ENCODE measurements at regions not wholly inside any gene's neighbourhood (a gene's known extent, or its start where the extent isn't known, plus 50 kb on each side); places are given as distances from the start of the nearest gene placed in this dataset.

DNA sequence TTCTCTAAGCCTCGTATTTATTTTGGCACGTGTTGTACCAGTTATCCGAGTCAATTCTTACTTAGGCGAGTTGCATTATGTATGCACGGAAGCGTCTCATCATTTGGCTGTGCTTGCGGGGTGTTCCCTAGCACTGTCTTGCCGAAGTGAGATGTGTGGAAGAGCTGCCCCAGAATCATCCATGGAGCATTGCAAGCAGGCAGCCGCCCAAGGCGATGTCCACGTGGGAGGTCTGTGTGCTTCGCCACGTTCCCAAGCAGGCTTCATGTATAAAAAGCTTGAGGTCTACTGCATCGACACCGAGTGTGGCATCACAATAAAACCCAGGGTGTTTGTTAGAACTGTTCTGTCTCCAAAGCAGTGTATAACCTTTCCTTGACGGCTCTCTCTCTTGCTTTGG lies 849.9 kb downstream of the DCDC2C start:
- no peaks in the 10 kb centered on the region for H4K20me1 ChIP-seq (ENCODE audit: insufficient read depth, low read length)
- DNase-seq (ENCODE audit: low spot score), result no peak
- no TSS peak for BruUV-seq (replicated peaks)
- H3K4me2 ChIP-seq (ENCODE audit: low read depth, low read length), result no peak overlapping the region
- no peaks in the 10 kb centered on the region for H3K36me3 ChIP-seq (replicated peaks in 1 of 2; ENCODE audit: control insufficient read depth in 1 of 2, insufficient read depth in 2 of 2, low read length in 2 of 2)
- in situ Hi-C loops (cut with HindIII; ENCODE audit: extremely low pct_ligation_motif_present, low pct_unique_long_range_greater_than_20kb), result no loop called here
- no peak for ATAC-seq
- WGBS (ENCODE audit: low lambda C conversion rate), result 36% methylated on average over 16 of the region's 16 CpGs
- no peak overlapping the region for H2AFZ ChIP-seq (ENCODE audit: low read length)
- H3K4me3 ChIP-seq (replicated peaks in 1 of 3; ENCODE audit: insufficient read depth in 1 of 3, low read depth in 2 of 3, low read length in 3 of 3), result no peak overlapping the region
- no peaks in the 10 kb centered on the region for H3K4me1 ChIP-seq (ENCODE audit: insufficient read depth, low read length)
- no peak overlapping the region for H3K9ac ChIP-seq (ENCODE audit: insufficient read depth, low read depth, low read length)
- intact Hi-C loops (cut with micrococcal nuclease; ENCODE audit: unreplicated experiment), result no loop called here
- no peak for FAIRE-seq
- ChIA-PET CTCF (ENCODE audit: low intra/inter-chr PET ratio, low total read pairs) (no interaction called here), POLR2A (no interaction called here)
- H3K27ac ChIP-seq (ENCODE audit: extremely low read length, insufficient read depth, low read length), result no peak overlapping the region
- H3K79me2 ChIP-seq (ENCODE audit: insufficient read depth, low read length), result no peaks in the 10 kb centered on the region
- peaks cover 88% of the 10 kb centered on the region for H3K9me3 ChIP-seq (ENCODE audit: low read length)
- H3K27me3 ChIP-seq (ENCODE audit: control insufficient read depth in 1 of 2, insufficient read depth in 2 of 2, low read length in 2 of 2), result no peaks in the 10 kb centered on the region
- TF ChIP-seq, protein P1, sequence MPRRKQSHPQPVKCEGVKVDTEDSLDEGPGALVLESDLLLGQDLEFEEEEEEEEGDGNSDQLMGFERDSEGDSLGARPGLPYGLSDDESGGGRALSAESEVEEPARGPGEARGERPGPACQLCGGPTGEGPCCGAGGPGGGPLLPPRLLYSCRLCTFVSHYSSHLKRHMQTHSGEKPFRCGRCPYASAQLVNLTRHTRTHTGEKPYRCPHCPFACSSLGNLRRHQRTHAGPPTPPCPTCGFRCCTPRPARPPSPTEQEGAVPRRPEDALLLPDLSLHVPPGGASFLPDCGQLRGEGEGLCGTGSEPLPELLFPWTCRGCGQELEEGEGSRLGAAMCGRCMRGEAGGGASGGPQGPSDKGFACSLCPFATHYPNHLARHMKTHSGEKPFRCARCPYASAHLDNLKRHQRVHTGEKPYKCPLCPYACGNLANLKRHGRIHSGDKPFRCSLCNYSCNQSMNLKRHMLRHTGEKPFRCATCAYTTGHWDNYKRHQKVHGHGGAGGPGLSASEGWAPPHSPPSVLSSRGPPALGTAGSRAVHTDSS (CRISPR knock-in tag; conservative IDR thresholded peaks at IDR 0.05), result no peak
- TF ChIP-seq, protein P2, sequence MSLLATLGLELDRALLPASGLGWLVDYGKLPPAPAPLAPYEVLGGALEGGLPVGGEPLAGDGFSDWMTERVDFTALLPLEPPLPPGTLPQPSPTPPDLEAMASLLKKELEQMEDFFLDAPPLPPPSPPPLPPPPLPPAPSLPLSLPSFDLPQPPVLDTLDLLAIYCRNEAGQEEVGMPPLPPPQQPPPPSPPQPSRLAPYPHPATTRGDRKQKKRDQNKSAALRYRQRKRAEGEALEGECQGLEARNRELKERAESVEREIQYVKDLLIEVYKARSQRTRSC (CRISPR knock-in tag; IDR thresholded peaks at IDR 0.05; ENCODE audit: low read depth), result no peak
- TF ChIP-seq, protein P3, sequence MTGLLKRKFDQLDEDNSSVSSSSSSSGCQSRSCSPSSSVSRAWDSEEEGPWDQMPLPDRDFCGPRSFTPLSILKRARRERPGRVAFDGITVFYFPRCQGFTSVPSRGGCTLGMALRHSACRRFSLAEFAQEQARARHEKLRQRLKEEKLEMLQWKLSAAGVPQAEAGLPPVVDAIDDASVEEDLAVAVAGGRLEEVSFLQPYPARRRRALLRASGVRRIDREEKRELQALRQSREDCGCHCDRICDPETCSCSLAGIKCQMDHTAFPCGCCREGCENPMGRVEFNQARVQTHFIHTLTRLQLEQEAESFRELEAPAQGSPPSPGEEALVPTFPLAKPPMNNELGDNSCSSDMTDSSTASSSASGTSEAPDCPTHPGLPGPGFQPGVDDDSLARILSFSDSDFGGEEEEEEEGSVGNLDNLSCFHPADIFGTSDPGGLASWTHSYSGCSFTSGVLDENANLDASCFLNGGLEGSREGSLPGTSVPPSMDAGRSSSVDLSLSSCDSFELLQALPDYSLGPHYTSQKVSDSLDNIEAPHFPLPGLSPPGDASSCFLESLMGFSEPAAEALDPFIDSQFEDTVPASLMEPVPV (CRISPR knock-in tag; IDR thresholded peaks at IDR 0.05), result no peak
- no peak for TF ChIP-seq EHMT2 (IDR thresholded peaks at IDR 0.05; ENCODE audit: borderline replicate concordance, low read depth, low read length)
- no peak for TF ChIP-seq REL (CRISPR knock-in tag; conservative IDR thresholded peaks at IDR 0.05)
- TF ChIP-seq ZNF33B (CRISPR knock-in tag; IDR thresholded peaks at IDR 0.05), result no peak
- TF ChIP-seq GATAD1 (CRISPR knock-in tag; IDR thresholded peaks at IDR 0.05), result no peak
- TF ChIP-seq, protein P4, sequence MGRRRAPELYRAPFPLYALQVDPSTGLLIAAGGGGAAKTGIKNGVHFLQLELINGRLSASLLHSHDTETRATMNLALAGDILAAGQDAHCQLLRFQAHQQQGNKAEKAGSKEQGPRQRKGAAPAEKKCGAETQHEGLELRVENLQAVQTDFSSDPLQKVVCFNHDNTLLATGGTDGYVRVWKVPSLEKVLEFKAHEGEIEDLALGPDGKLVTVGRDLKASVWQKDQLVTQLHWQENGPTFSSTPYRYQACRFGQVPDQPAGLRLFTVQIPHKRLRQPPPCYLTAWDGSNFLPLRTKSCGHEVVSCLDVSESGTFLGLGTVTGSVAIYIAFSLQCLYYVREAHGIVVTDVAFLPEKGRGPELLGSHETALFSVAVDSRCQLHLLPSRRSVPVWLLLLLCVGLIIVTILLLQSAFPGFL (CRISPR knock-in tag; IDR thresholded peaks at IDR 0.05), result no peak
- TF ChIP-seq YEATS2 (CRISPR knock-in tag; IDR thresholded peaks at IDR 0.05; ENCODE audit: borderline replicate concordance), result no peak
- TF ChIP-seq, protein P5, sequence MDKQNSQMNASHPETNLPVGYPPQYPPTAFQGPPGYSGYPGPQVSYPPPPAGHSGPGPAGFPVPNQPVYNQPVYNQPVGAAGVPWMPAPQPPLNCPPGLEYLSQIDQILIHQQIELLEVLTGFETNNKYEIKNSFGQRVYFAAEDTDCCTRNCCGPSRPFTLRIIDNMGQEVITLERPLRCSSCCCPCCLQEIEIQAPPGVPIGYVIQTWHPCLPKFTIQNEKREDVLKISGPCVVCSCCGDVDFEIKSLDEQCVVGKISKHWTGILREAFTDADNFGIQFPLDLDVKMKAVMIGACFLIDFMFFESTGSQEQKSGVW (CRISPR knock-in tag; IDR thresholded peaks at IDR 0.05; ENCODE audit: borderline replicate concordance), result no peak
- TF ChIP-seq ZNF468 (CRISPR knock-in tag; IDR thresholded peaks at IDR 0.05), result no peak
- no peak for TF ChIP-seq HNRNPH1 (optimal IDR thresholded peaks at IDR 0.05; ENCODE audit: low read depth, low read length)
